ENCODE measurements at regions not wholly inside any gene's neighbourhood (a gene's known extent, or its start where the extent isn't known, plus 50 kb on each side); places are given as distances from the start of the nearest gene placed in this dataset.

GRCh38 chr21:39025198-39025597 is 158.1 kb downstream of the PSMG1 start:
- TF ChIP-seq CTCF (IDR thresholded peaks at IDR 0.05) (no peak), POLR2A (IDR thresholded peaks at IDR 0.05) (no peak)
